HG03135 (cell line): ENCODE measurements at regions not wholly inside any gene's neighbourhood (a gene's known extent, or its start where the extent isn't known, plus 50 kb on each side); places are given as distances from the start of the nearest gene placed in this dataset.

ENCODE experiments used
- ATAC-seq: cut with Tn5 transposase; IDR thresholded peaks from one replicate; pipeline ENCODE4 v1.9.1; 2021; ENCODE audit warnings: mild to moderate bottlenecking, moderate library complexity; ENCODE audit not compliant: unreplicated experiment

DNA sequence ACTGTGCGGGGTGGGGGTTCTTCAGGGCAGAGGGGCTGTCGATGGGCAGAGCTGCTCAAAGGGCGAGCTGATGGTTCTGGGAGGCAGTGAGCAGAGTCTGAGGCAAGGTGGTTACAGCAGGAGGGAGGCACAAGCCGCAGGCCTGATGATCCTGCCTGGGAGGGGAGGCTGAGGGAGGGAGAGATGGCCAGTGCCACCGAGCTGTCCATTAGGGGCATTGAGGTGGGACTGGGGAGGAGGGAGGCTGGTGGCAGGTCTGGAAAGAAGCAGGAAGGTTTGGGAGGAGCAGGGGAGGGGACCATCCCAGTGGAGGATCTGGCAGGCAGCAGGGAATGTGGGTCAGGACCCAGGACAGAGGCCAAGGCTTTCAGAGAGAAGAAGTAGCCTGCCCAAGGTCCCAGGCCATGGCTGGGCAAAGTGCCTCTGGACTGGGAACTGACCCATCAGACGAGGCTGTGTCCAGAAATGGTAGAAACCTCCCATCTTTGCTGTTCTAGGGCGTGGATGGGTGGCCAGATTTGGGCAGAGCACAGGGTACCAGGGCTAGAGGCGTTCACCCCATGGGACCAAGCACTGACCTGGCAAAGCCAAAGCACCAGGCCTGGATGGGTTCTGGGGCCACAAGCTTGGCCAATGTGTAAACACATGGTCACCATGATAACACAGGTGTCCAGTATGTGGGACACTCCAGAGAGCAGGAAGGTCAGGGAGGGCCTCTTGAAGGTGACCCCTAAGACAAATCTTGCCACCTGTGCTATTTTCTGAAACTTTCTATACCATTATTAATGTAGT, 55.5 kb downstream of the INHBB start:
- no peak for ATAC-seq

DNA sequence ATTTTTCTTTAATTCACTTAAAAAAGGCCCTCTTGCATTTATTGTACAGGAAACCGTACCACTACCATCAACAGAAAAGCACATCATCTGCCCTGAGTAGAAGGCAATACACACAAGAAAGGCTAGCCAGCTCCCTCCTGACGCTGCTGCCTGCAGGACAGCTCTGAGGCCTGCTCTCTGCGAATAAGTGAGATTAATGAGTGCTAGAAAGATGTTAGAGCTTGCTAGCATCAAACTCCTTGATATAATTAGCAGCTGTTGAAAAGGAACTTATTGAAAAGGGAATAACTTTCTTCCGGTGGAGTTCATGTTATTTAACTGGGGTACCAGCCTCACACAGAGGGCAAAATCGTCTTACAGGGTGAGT, 56.1 kb downstream of the INHBB start:
- ATAC-seq, result no peak

DNA sequence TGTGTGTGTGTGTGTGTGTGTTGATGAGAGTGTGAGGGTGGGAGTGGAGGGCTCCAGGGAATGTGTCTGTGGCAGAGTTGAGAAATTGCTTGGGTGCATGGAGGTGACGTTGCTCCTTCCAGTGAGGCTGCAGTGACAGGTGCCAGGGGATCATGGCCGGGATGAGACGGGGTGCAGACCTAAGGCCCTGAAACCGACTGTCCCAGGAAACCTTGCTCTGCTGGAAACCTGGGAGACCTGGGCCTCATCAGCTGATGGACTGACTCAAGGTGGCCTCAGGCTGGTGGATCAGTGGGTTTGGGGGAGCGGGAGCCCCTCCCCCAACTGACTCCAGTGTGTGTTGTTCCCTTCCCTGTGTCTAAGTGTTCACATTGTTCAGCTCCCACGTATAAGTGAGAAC, 56.6 kb downstream of the INHBB start:
- ATAC-seq, result no peak

DNA sequence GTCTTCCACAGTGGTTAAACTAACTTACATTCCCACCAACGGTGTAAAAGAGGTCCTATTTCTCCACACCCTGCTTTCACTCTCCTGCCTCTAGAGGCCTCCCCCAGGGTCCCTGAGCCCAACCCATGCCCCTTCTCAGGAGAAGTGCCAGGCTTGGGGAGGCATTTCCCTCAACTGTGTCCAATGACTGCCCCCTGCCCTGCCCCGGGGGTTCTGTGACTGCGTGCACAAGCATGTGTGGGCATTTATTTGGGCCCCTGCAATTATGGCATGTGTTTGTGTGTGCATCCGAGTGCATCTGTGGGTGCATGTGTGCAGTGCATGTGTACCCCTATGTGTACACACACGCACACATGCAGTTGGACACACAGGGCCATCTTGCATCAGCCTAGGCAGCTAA, 57.3 kb downstream of the INHBB start:
- ATAC-seq, result no peak

DNA sequence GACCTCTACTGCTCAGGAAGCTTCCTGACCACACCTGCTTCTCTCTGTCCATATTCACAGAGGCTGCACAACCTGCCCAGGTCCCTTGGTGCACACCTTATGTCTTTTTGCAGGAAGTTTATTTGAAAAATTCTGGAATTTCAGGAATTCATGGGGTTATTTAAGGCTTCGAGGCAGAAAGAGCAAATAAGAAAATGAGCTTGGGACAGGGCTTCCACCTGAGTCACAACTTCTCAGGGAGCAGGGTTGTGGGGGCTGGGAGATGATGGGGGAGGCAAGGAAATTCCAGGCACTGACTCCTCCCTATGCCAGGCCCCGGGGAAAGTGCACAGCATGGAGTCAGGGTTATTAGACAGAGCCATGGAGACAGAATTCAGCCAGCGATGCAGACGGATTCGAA, 57.7 kb downstream of the INHBB start:
- ATAC-seq, result no peak

DNA sequence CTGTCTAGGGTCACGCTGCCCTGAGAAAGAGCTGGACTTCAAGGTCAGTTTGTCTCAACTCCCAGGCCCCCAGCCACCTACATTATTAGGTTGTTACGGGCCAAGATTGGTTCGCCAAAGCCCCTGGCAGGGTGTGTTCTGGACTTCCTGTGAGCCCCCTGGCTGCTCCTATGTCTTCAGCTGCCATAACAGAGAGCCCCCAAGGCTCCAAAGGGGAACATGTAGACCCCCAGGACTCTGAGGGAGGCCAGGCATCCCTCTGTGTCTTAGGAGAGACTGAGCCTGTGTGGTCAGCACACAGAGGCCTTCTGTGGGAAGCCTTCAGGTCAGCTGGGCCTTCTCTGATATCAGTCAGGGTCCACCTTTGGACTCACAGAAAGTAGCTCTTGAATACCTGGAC, 58.3 kb downstream of the INHBB start:
- no peak for ATAC-seq

DNA sequence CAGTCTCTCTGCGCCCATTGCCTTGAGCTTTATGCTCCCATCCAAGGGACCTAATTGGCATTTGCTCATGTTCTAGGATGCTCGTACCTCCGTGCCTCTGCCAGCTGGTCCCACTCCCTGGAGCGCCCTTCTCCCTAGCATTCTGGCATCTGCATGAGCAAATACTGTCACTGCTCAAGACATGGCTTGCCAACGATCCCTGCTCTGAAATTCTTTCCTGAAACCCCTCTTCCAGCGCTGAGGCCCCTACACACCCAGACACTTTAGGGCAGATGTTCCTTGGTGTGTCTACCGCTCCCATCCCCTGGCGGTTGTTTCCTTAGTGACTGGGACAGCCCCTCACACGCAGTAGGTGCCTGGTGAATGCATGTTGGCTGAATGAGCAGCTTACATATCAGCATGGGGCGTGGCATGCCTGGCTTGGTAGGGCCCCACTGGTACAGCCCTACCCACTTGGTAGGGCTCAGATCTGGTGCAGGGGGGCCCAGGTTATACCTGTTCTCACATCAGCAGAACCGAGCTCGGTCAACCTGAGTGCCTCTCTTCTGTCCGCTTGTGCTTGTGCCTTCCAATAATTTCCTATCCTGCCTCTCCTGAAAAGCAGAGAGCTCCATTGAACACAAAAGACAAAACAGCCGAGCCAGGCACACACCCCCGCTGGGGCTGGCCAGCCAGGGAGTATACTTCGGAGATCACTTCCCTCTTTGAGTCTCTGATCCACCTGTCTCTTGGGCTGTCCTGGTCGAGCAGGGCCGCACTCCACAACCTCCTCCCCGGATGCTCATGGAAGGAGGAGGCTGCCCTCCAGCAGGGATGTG, 59.2 kb downstream of the INHBB start:
- ATAC-seq, result no peak

DNA sequence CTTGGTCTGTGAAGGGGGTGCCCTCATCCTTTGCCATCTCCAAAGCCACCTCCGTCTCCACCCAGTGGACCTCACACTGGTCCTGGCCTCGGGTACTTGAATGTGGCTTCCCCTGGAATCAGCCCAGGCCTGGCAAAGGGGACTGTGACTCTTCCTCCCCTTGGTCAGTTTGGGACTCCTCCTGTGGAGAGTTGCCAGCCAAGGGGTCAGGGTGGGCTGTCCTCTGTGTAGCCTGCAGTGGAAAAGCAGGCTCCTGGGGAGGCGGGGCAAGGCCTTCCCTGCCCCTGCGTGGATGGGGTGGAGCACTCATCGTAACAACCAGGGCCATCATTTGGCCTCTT, 59.8 kb downstream of the INHBB start:
- ATAC-seq, result no peak

DNA sequence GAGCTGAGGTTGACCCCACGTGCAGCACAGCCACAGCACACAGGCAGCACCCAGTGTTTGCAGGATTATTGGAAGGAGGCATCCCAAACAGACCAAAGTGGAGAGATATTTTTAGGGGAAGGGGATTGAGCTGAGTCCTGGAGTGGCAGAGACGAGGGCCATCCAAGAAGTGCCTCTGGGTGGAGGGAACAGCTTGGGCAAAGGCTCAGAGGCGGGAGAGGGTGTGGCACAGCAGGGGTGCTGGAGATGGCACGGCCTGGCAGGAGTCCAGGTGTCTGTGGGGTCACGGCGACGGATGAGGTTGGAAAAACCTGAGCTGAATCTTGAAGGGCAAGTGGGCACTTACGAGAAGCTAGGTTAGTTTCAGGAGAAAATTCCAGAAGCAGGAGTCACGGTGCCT, 60.6 kb downstream of the INHBB start:
- no peak for ATAC-seq

DNA sequence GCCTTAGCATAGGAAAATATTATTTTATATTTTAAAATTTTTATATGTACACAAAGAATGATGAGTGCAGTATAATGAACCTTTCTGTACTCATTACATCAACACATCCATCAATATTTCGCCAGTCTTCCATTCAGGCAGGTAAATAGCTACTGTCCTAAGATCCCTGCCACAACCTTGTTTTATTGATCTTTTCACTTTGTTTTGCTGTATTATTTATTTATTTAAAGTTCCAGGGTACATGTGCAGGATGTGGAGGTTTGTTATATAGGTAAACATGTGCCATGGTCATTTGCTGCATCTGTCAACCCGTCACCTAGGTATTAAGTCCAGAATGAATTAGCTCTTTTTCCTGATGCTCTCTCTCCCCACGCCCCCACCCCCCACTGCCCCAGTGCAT, 64.6 kb downstream of the INHBB start:
- ATAC-seq, result no peak

DNA sequence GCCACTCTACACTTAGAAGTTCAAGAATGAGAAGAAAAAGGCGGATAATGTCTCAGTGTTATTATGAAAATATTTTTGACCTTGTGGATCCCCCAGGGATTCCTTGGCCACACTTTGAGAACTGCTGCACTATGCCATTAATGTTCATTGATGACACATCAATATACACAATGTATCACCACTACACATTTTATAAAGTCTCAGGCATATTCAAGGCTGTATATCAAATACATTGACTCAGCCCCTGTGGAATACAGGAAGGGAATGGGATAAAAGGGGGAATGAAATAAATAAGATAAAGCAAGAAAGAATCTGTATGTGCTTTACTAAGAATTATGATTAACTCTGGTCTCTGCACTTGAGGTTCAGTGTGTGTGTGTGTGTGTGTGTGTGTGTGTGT, 69.1 kb downstream of the INHBB start:
- no peak for ATAC-seq

DNA sequence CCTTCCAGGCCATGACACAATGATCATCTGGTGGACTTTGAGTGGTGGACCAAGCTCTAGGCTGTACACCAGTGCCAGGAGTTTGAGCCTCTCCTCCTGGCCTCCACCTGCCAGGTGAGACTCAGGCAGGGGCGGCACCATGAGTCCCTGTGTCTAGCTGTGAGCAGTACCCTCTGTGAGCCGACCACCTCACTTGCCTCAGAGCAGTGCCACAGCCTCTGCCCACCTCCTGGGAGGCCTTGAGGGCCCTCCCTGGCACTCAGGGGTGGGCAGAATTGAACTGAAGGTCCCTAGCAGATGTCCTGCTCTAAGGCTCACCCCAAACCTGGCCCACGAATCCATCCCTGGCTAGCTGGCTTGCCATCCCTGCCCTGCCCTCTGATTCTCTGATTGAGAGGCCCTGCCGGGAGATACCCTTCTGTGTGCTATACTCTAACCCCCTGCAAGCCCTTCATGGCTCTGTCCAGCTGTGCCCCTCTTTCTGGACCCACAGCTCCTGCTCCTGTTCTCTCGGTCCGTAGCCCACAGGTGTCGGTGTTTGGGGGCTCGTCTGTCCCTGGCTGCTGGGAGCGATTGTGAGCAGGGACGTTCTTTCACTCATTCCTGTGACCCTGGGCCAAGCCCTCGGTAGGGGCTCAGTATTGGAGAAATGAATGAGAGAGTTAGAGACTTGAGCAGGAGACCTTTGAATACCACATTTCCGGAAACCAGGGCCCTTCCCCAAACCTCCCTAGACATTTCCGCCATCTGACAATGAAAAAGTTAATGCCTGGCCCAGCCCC, 70.0 kb downstream of the INHBB start:
- ATAC-seq, result no peak

DNA sequence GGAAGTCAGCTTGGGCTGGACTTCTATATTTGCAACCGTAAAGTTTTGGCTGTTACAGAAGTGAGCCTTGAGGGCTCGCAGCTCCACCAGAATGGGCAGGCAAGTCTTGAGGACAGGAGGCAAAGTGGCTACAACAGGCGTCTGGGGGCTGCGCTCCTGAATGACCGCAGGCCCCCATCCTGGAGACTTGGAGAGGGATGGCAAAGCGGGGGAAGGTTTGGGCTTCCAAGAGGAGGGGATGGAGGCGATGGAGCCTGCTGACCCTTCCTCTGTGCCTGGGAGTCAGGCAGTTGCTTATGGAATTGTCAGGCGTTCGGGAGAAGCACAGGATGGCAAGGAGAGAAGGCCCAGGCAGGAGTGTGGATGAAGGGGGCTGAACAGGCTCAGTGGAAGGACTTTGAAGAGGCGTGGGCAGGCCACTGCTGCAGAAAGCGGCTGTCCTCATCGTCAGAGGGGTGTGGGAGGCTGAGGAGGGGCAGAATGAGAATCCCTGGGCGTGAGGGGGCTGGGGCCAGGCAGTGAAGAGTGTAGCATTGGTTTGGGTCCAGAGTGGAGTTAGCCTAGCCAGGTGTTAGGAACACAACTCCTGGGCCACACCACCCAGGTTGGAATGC, 72.3 kb downstream of the INHBB start:
- no peak for ATAC-seq

DNA sequence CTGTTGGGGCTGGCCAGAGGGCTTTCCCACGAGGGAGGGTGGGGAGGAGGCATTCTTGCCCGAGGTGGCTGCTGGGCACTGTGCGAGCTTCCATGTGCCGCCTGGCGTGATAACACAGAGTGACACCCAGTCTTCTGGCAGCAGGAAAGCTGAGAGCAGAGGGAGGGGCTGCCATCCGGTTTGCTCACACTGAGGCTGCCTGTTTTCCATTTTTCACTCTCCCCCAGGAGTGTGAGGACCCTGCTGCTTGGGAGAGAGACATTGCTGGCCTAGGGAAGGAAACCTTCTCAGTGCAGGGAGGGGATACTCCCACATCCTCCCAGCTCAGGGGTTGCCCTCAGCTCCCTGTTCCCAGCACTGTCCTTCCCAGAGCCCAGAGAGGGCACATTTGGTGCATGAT, 73.1 kb downstream of the INHBB start:
- no peak for ATAC-seq

DNA sequence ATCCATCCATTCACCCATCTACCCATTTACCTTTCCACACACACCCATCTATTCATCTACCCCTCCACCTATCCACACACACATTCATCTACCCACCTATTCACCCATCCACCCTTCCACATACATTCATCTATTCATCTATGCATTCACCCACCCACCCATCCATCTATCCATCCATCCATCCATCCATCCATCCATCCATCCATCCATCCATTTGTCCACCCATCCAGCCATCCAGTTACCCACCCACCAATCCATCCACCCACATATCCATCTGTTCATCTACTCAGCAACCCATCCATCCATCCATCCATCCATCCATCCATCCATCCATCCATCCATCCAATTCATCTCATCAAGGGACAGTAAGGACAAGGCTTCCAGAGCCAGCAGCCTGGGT, 74.0 kb downstream of the INHBB start:
- ATAC-seq, result no peak

DNA sequence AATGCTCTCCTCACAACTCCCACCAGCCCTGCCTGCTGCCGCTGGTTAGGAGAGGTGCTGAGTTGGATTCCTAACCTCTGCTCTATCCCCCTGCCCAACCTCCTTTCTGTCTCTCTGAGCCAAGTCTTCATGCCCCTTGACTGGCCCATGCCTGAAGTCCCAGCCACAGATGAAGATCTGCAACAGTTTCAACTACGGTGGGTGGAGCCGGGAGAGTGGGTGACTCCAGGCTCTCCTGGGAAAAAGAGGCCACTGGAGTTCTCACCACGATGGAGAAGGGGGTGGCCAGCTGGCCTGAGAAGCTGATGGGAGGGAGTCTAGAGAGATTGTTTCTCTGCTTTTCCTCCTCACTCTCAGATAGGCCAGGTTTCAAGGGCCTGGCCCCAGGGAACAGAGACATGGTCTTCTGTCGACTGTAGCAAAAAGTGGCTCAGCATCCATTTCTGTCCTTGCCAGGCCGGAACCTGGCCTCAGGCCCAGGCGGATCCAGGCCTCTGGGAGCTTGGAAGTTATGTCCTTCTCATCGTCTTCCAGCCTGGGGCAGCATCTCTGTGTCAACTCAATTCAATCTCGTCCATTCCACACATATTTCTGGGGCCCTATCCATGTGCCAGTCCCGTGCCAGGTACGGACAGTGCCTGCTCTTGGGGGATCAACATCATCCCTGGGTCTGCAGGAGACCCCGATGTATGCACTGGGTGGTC, 75.3 kb downstream of the INHBB start:
- no peak for ATAC-seq

DNA sequence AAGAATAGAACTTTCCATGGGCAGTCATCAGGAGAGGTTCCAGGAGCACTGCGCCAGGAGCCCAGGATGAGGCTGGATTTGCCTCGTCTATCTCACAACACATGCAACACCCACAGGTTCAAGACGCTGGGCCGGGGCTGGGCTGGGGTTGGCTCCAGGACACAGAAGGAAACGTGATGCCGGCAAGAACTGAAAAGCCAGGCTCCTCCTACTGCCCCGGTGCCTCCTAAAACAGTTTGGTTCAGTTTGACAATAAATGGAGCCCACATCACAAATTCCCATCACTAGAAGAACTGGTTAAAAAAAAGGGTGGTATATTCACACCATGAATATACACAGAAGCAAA, 75.9 kb downstream of the INHBB start:
- ATAC-seq, result no peak

DNA sequence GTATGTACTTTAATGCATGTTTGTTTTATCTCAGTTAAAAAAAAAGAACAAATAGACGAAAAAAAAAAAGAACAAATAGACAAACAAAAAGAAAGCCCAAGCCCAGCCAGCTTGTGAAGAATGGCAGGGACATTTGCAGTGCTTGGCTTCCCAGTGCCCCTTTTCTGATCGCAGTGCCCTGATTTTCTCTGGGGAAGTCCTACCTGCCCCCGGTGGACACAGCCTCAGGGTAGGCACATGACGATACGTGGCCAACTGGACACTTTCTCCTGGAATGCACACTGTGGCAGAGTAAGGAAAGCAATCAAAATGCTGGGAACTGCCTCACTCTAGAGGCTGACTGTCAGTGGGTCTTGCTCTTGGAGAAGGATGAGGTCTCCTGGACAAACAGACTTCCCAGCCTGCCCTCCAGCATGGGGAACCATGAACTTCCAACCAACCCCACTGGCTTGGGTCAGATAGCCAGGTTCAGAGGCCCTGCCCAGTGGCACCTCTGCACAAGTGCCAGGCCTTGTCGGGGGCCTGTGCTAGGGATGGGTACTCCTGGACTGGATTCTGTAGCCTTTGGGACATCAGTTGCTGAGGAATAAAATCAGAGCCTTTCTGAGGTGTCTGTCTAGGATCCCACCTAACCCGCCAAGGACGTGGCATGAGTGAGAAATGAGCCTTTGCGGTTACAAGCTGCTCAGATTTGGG, 76.7 kb downstream of the INHBB start:
- ATAC-seq, result no peak

DNA sequence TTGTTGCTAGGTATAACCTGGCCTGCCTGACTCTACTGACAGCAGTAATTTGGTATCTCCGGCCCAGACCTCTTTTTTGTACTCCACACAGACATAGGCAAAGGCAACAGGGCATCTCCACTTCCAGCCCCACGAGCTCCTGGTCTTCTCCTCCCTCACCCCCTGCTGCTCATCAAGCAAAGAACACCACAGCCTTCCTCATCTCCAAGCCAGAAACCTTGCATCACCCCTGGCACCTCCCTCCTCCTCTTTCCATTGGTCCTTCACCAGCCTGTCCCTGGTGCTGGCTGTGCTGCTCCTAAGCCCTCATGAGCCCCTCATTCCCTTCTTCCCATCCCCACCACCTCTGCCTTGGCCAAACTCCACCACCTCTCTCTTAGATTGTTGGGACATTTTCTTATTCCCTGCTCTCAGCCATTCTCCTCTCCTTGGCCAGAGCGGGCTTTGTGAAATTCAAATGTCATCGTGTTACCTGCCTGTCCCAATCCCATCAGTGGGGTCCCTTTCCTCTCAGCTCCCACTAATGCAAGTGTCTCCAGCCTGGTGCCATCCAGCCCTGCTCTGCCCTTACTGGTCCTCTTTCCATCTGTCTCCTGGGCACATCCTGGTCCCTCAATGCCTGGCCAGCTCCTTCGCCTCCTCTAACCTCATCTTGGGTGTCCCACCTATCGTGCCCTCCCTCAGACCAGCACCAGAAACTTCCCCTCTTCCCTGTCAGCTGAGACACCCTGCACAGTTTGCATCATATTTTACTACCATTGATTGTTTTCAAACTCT, 77.4 kb downstream of the INHBB start:
- no peak for ATAC-seq
